Neuron (in vitro differentiated cells): ENCODE measurements at regions not wholly inside any gene's neighbourhood (a gene's known extent, or its start where the extent isn't known, plus 50 kb on each side); places are given as distances from the start of the nearest gene placed in this dataset.

Experiments
- H2AFZ ChIP-seq: one replicate; pipeline ENCODE4 v1.6.1; 2013; ENCODE audit warnings: low read depth, mild to moderate bottlenecking, inconsistent platforms, low read length, moderate library complexity
- H3K27me3 ChIP-seq: one replicate; pipeline ENCODE4 v1.6.1; 2013; ENCODE audit warnings: low read length; ENCODE audit not compliant: insufficient read depth
- H3K36me3 ChIP-seq: one replicate; pipeline ENCODE4 v1.6.1; 2013; ENCODE audit warnings: low read length; ENCODE audit not compliant: insufficient read depth
- H3K4me1 ChIP-seq: one replicate; pipeline ENCODE4 v1.6.1; 2013; ENCODE audit warnings: low read length; ENCODE audit not compliant: insufficient read depth
- H3K4me3 ChIP-seq: 2 replicates; pipeline ENCODE4 v1.5.1; 2013; ENCODE audit warnings: mild to moderate bottlenecking, low read length, moderate library complexity
- H3K9me3 ChIP-seq: one replicate; pipeline ENCODE4 v1.6.1; 2013; ENCODE audit warnings: low read length

- Histone ChIP-seq H3K36me3 (no peaks in the 10 kb centered on the region), H3K4me3 (no peak overlapping the region), H3K4me1 (no peaks in the 10 kb centered on the region), H3K9me3 (no peaks in the 10 kb centered on the region), H3K27me3 (no peaks in the 10 kb centered on the region), H2AFZ (no peak overlapping the region)
These were observed 454.4 kb upstream of the ADGRL4 start for GRCh38 chr1:79460773-79461436.

GRCh38 chr1:79457562-79458224 is 451.2 kb upstream of the ADGRL4 start:
- H3K27me3 ChIP-seq: no peaks in the 10 kb centered on the region
- no peak overlapping the region for H3K4me3 ChIP-seq
- no peak overlapping the region for H2AFZ ChIP-seq
- H3K9me3 ChIP-seq: no peaks in the 10 kb centered on the region
- no peaks in the 10 kb centered on the region for H3K4me1 ChIP-seq
- no peaks in the 10 kb centered on the region for H3K36me3 ChIP-seq

GRCh38 chr1:79448426-79448825 is 441.9 kb upstream of the ADGRL4 start:
- Histone ChIP-seq H3K27me3 (no peaks in the 10 kb centered on the region), H3K36me3 (no peaks in the 10 kb centered on the region), H3K4me3 (no peak overlapping the region), H2AFZ (no peak overlapping the region), H3K4me1 (no peaks in the 10 kb centered on the region), H3K9me3 (no peaks in the 10 kb centered on the region)

DNA sequence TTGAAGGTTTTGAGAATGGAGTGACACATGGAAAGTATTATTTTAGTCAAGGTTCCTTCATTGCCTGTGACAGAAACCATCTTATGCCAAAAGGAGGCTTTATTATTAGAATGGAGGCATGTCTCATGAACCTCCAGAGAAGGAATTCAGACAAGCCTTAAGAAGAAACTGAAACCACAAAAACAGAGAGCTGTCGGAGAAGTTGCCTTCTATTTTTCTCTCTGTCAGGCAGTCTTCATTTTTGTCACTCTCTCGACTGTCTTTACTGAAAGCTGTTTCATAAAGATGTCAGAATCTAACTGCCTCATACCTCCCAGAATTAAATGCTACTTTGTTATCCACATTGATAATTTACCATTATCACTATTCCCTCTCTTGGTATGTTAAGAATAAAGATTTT is 434.7 kb upstream of the ADGRL4 start:
- H3K27me3 ChIP-seq: no peaks in the 10 kb centered on the region
- no peaks in the 10 kb centered on the region for H3K36me3 ChIP-seq
- no peak overlapping the region for H3K4me3 ChIP-seq
- H3K9me3 ChIP-seq: no peaks in the 10 kb centered on the region
- H3K4me1 ChIP-seq: no peaks in the 10 kb centered on the region
- H2AFZ ChIP-seq: peak overlapping the region; percentile 30

DNA sequence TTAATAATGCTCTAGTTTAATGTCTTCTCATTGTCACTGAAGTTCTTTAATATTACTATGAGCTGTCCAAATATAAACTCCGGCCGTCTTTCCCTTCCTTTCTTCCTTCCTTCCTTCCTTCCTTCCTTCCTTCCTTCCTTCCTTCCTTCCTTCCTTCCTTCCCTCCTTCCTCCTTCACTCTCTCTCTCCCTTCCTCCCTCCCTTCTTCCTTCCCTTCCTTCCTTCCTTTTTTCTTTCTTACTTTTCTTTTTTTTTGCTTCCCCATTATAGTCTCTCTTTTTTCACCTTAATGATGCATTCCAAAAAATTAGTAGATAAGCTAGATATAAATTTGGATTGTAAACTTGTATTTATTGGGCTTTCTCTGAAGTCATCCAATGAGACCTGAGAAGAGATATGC is 431.0 kb upstream of the ADGRL4 start:
- H3K27me3 ChIP-seq: no peaks in the 10 kb centered on the region
- no peak overlapping the region for H3K4me3 ChIP-seq
- H3K36me3 ChIP-seq: no peaks in the 10 kb centered on the region
- no peak overlapping the region for H2AFZ ChIP-seq
- no peaks in the 10 kb centered on the region for H3K9me3 ChIP-seq
- H3K4me1 ChIP-seq: peaks cover 2% of the 10 kb centered on the region

DNA sequence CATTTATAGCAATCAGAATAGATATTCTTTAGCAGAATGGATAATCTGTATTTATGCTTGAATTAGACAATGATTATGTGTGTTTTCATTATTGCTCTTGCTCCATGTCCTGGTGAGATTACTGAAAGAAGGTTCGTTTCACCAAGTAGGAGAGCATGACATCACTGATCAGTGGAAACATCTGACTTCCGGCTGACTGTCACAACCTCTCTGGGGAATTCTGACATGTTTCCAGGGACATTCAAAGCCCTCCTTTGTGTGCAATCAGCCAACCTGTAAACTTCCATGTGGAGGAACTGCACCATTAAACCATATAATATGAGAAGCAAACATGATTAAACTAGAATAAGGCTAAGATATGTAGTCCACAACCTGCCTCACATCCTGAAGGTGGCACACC is 424.8 kb upstream of the ADGRL4 start:
- no peak overlapping the region for H2AFZ ChIP-seq
- H3K9me3 ChIP-seq: no peaks in the 10 kb centered on the region
- no peaks in the 10 kb centered on the region for H3K36me3 ChIP-seq
- peaks cover 2% of the 10 kb centered on the region for H3K4me1 ChIP-seq
- no peaks in the 10 kb centered on the region for H3K27me3 ChIP-seq
- H3K4me3 ChIP-seq: no peak overlapping the region

DNA sequence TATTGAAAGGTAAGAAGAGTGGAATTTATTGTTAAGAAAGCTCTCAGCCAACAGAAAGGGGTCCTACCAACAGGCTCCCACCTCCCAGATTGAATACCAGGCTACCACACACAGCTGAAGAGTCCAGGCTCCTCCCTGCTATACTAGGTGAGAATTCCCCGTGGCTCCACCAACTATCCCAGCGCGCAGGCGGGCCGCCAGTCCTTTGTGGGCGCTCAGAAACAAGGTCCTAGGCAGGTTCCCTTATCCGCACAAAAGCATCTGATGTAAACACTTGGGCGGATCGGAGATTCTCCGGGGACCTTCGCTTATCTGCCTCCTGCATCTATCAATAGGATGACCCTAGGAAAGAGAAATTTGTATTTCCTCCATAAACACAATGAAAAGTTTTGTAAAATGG is 423.9 kb upstream of the ADGRL4 start:
- Histone ChIP-seq H3K36me3 (no peaks in the 10 kb centered on the region), H3K4me3 (no peak overlapping the region), H3K27me3 (no peaks in the 10 kb centered on the region), H2AFZ (no peak overlapping the region), H3K9me3 (no peaks in the 10 kb centered on the region), H3K4me1 (peaks cover 2% of the 10 kb centered on the region)

DNA sequence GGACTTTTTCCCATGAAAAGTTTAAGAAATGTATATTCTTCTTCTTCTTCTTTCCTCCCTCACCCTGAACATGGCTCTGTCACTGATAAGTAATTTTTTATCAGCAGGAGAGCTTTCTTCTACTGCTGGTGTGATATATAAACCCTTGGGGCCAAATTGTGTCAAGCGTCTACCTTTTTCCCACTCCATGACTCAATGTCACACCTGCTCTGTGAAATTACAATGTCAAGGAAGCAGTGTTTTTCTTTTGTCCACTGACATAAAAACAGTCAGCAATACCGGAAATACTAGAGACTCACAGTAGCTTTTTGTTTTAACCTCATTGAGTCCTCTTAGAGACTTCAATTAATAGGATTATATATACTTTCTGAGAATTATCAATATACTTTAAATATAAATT is 416.2 kb upstream of the ADGRL4 start:
- no peaks in the 10 kb centered on the region for H3K27me3 ChIP-seq
- no peaks in the 10 kb centered on the region for H3K4me1 ChIP-seq
- no peaks in the 10 kb centered on the region for H3K36me3 ChIP-seq
- no peak overlapping the region for H2AFZ ChIP-seq
- H3K9me3 ChIP-seq: no peaks in the 10 kb centered on the region
- H3K4me3 ChIP-seq: no peak overlapping the region

DNA sequence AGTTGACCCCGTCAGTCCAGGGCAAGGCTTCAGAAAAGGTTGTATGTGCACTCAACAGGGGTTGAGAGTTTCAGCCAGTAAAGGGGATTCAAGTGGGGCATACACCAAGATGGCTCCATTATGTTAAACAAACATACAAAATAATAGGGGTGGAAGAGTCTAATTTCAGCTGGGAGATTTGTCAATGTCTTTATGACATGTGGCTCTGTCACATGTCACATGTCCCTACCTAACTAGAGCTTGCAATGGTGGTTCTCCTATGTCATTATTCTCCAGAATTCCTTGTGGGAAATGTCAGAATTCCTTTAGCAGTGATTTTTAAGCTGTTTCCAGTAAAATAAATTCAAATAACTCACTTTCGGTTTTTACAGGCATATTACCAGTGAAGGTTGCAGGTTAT is 392.0 kb upstream of the ADGRL4 start:
- H2AFZ ChIP-seq: no peak overlapping the region
- no peaks in the 10 kb centered on the region for H3K27me3 ChIP-seq
- H3K4me3 ChIP-seq: no peak overlapping the region
- H3K9me3 ChIP-seq: no peaks in the 10 kb centered on the region
- no peaks in the 10 kb centered on the region for H3K4me1 ChIP-seq
- H3K36me3 ChIP-seq: no peaks in the 10 kb centered on the region

DNA sequence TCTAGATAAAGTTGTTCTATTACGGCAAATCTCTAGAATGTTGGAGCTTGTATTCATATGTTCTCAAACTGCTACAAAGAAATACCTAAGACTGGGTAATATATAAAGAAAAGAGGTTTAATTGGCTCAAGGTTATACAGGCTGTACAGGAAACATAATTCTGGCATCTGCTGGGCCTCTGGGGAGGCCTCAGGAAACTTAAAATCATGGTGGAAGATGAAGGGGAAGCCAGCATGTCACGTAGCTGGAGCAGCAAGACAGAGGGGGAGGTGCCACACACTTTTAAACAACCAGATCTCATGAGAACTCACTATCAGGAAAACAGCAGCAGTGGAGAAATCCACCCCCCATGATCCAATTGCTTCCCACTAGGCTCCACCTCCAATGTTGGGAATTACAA is 390.4 kb upstream of the ADGRL4 start:
- H3K4me1 ChIP-seq: no peaks in the 10 kb centered on the region
- no peaks in the 10 kb centered on the region for H3K9me3 ChIP-seq
- no peak overlapping the region for H2AFZ ChIP-seq
- no peaks in the 10 kb centered on the region for H3K27me3 ChIP-seq
- no peak overlapping the region for H3K4me3 ChIP-seq
- no peaks in the 10 kb centered on the region for H3K36me3 ChIP-seq

DNA sequence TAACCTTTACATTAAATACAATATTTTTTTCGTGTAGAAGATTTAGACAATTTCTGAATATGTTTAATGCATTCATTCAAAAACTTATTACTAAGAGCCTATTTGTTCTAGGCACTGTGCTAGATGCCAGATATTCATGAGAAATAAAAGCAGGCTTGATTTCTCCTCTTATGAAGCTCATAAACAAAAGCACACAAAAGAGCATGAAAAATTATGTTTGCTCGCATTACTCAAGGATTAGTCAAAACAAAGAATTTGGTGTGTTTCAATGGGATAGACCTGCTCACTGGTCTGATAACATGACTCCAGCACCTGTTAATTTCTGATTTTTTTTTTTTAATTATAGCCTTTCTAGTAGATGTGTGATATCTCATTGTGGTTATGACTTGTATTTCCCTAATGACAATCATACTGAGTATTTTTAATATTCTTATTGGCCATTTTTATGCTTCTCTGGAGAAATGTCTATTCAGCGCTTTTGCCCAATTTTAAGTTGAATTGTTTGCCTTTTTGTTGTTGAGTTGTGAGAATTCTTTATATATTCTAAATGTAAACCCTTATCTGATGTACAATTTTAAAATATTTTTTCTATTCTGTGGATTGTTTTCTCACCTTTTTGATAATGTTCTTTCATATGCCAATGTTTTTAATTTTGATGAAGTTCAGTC is 382.3 kb upstream of the ADGRL4 start:
- H3K9me3 ChIP-seq: no peaks in the 10 kb centered on the region
- no peaks in the 10 kb centered on the region for H3K4me1 ChIP-seq
- no peaks in the 10 kb centered on the region for H3K27me3 ChIP-seq
- no peak overlapping the region for H2AFZ ChIP-seq
- no peaks in the 10 kb centered on the region for H3K36me3 ChIP-seq
- H3K4me3 ChIP-seq: no peak overlapping the region

DNA sequence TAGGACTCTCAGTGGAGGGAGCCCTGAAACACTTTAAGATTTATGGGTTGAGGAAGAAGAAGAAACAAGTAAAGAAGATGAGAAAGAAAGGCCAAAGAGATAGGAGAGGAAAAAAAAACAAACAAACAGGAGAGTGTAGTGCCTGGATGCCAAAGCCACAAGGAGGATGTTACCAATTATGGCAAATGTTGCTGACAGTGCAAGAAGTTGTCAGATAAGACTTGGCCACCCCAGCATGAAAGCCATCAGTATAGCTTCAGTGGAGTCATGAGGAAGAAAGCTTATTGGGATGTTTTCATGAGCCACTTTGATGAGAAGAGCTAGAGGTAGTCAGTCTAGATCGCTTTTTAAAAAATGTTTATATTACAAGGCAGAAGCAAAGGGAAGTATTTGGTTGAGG is 380.2 kb upstream of the ADGRL4 start:
- no peaks in the 10 kb centered on the region for H3K4me1 ChIP-seq
- no peak overlapping the region for H3K4me3 ChIP-seq
- H3K9me3 ChIP-seq: no peaks in the 10 kb centered on the region
- no peaks in the 10 kb centered on the region for H3K27me3 ChIP-seq
- H3K36me3 ChIP-seq: no peaks in the 10 kb centered on the region
- no peak overlapping the region for H2AFZ ChIP-seq

DNA sequence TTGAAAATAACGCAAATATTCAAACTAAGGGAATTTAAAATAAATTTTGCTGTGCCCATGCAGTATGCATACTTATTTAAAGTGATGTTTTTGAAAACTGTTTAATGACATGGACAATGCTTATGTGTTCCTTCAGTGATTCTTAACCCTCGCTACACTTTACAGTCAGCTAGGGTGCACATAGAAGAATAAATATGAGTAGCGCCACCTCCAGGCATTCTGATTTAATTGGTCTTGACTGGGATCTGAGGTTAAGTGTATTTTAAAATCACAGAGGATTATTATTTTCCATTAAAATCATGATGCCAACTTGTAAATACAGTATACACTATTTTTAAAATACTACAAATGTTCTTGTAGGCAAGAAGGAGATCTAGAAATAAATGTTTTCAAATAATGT is 373.5 kb upstream of the ADGRL4 start:
- Histone ChIP-seq H3K4me1 (no peaks in the 10 kb centered on the region), H3K36me3 (no peaks in the 10 kb centered on the region), H3K9me3 (no peaks in the 10 kb centered on the region), H2AFZ (no peak overlapping the region), H3K4me3 (no peak overlapping the region), H3K27me3 (no peaks in the 10 kb centered on the region)
